Forelimb muscle (tissue), 1 donor: ENCODE measurements at regions not wholly inside any gene's neighbourhood (a gene's known extent, or its start where the extent isn't known, plus 50 kb on each side); places are given as distances from the start of the nearest gene placed in this dataset.

Source experiments
- DNase-seq: peaks from one replicate; pipeline ENCODE4 v3.0.0-alpha.2; 2013; ENCODE audit warnings: low read depth

DNA sequence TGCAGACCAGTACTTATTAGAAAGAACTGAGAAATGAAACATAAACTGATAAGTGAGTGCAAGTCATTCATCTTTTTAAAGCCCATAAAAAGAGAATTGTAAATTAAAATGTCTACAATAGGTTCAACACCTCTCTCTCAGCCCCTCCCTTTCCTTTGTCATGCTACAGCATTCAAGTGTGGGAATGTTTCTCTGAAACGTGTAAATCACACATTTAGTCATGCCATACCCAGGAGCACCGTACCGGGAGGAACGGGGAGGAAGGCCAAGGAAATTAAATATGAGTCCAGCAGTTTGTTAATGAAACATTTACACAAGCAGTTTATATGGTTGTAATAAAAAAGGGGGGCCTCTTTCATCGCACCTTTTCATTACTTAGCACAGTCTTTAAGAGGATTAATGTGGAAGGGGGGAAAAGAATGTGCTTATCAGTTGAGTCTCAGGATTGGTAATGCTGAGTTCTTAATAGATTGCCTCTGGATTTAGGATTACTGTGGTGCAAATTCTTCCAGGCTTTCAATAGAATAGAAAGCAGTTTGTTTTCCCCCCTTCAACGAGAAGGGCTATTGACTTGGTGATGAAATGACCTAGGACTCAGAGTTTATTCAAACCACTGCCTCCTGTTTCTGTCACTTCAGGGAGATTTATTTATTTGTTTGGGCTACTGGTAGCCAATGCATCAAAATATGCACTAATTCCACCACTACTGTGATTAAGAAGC, 176.0 kb upstream of the ZNF608 start:
- no peak for DNase-seq

DNA sequence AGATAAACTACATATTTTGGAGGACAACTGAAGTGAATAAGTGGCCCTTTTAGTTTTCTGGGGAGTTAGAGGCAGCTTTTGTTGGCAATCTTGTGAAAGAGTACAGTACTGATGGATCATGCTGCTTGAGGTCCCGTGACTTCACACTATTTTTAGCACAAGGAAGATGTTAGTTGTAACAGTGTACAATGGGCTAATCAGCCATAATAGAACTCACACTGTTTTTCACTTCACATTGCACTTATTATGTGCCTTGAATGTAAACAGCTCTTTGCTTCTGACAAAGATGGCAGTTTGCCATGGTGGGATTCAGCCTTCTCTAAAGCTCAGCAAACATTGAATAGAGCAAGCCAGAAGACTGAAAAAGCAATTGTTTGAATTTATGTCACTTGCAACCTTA, 176.7 kb upstream of the ZNF608 start:
- no peak for DNase-seq

DNA sequence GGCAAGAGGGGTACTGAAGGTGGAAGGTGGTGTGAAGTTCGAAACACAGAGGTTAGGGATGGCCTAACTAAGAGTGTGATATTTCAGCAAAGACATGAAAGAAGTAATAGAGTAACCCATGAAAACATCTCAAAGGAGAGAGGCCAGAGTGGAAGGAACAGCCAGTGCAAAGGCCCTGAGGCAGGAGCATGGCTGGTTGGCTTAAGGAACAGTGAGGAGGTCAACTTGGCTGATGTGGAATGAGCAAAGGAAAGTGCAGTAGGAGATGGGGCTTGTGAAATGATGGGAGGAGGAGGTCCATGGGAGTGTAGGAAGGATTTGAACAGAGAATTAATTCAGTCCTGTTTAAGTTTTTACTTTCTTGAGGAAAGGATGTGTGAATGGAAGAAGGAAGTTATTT, 178.3 kb upstream of the ZNF608 start:
- no peak for DNase-seq

DNA sequence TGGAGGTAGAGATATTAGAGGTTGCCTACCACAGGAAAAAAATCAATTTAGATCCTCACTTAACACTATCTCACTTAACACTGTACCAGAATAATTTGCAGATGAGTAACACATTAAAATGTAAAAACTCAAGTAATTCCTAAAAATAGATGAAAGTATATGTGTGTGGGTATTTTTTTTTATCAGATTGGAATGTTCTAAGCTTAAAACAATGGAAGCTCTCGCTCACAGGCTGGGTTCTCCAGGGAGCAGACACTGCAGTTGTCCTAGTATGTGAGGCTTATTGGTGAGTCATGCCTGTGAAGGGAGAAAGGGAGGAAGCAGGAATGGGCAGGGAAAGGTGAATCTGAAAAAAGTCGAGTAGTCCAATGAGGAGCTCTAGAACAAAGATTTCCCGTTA, 181.3 kb upstream of the ZNF608 start:
- DNase-seq: no peak

DNA sequence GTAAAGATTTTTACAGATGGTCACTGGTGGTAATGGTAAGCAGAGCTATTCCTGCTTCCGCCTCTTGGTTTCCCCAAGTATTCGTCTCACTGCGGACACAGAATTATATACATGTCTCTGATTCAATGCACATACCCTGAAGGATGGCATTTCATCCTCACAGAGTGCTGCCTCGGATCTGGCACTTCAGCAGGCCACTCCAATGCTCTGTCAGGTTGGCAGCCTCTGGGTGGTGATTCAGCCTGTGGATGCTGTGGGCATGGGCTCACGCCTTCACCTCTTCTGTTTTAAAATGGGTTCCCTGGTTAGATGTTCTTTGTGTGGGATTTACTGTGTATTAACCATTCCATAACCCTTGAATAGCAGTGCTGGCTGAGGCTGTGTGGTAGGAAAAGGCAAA, 182.6 kb upstream of the ZNF608 start:
- DNase-seq: no peak

DNA sequence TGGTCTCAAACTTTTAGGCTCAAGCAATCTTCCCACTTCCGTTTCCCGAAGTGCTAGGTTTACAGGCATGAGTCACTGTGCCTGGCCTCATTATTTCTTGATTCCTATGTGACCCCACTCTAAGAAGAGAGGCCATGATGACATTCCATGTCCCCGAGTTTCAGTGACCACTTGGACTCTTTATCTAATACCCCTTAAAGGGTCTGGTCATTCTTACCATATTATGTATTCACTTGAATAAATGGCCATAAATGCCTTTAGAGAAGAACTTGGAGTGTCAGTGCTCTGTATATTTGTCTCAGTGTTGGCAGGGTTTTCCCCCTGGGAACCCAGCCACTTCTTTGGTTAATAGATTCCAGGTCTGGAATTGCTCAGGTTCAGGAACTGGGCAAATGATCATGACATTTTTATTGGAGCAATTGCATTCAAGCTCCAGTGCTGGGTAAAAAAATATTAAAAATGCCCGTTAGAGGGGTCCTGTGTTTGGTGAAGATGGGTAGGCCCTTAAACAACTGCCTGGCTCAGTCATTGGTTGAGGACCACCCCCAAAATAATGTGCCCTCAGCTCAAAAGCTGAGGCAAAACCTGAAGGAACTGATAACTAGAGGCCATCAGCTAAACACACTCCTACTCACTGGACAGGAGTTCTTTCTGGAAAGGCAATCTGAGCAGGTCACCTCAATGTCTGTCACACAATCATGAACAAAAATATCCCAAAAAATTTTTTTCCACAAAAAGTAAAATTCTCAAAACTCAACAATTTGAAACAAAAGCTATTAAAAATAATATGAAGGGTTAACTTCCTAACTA, 186.6 kb upstream of the ZNF608 start:
- DNase-seq: no peak

DNA sequence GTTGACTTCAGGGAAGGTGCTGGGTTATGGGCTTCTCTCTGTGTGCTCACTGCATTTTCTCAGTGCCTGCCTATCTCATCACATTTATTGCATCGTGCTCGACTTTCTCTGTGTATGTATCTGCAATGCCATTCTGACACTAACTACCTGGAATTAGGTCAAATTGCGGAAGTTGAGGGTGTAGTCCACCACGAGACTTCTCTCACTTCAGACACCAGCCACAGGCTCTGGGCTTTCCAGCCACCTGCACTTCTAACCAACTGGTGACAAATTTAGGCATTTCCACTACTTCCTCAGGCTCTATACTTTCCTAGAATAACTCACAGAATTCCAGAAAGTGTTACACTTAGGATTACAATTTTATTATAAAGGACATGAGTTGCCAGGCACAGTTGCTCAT, 188.6 kb upstream of the ZNF608 start:
- no peak for DNase-seq

DNA sequence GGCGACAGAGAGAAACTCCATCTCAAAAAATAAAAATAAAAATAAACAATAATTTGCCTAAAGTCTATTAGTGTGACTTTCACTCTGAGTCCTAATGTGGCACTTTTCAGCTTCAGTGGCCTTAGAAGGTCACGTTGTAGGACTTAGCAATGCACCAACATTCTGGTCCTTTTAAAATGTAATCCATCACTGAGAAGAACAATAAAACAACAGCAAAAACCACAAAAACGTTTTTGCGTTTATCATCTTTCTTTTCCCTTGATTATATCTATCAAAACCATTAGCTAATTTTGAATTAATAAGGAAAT, 190.1 kb upstream of the ZNF608 start:
- DNase-seq: no peak

DNA sequence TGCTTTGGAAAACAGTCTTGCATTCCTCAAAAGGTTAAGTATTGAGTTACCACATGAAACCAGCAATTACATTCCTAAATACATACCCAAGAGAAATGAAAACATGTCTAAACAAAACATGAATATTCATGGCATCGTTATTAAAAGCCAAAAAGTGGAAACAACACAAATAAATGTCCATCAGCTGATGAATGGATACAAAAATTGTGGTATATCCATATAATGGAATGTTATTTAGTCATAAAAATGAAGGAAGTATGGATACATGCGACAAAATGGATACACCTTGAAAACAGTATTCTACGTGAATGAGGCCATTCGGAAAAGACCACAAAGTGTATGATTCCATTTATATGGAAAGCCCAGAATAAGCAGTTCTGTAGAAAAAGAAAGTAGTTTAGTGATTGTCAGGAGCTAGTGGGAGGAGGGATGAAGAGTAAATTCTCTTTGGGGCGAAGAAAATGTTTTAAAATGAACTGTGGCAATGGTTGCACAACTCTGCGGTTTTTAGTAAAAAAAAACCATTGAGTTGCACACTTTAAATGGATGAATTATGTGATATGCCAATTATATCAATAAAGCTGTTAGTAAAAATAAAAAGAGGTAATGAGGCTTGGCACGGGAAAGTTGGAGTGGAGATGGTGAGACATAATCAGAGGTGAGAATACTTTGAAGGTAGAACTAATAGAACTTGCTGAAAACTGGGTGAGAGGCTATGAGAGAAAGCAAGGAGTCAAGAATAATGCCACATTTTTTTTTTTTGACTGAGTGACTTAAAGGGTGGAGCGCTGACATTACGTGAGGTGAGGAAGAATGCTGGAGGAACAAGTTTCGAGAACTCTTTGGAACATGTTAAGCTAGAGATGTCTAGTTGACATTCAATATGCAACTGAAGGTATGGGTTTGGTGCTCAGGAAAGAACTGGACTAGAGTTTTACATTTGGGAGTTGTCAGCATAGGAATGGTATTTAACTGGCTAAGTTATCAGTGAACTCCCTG, 194.9 kb upstream of the ZNF608 start:
- DNase-seq: no peak

DNA sequence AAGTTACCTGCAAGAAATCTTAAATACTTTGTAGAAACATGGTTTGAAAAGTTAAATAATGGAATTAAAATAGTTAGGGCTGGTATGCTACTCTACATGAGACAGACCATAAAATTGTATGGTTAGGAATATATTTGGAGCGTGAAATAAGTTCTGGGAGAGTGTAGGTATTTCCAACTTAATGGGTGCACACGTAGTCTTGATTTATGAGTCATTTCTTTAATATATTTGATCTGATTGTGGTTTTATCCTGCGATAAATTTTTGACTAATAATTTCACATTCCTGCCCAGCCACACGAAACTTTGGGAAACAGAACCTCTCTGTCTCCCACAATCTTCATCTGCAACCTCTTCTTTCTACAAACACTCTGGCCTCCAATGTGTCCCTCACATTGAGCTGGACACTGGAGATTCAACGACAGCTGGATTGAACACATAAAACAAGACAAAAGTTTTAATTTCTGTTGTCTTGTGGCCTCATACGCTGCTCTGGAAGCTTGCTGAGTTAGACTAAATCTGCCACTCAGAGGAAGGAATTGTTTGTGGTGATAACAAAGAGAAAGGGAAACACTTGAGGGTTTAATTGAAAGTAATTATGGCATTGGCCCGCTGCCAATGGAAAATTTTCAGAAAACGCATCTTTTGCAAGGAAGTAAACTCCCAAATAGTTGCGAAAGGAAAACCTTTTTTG, 201.8 kb upstream of the ZNF608 start:
- no peak for DNase-seq

DNA sequence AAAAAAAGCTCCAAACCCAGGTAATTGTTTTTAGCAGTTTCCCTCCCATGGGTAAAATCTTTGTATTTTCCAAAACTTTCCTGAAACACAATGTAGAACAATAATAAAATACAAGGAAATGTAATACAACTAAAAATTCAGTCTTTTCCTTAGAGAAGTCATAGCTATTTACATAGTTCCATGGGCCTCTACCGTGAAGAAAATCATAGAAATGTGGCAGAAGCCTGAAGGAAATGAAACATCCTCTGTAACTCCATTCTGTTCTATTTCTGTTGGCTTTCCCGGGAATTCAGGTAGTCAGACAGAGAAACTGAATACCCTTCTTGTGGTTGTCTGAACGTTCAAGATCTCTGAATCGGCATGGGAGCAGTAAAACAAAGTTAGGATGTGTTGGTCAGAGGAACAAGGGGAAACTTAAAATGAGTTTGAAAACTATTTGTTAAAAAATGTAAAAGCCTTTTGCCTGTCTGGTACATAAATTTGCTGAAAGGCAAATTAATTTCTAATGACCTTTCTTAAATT, 202.4 kb upstream of the ZNF608 start:
- DNase-seq: no peak

DNA sequence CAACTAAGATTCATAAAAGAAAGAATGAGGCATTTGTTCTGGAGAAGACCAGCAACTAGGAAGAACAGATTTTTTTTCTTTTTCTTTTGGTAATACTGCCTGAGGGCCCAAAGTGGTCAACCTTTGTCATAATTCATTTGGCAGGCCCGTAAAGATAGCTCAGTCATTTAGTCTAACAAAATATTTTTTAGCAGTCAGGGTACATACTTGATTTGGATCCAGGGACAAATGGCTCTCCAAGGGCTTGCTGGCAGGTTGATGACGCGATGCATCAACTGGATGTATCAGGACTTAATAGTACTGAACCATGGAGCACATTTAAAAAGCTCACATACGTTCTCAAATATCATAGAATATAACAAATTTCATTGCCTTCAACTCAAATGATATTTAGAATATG, 203.4 kb upstream of the ZNF608 start:
- DNase-seq: no peak

DNA sequence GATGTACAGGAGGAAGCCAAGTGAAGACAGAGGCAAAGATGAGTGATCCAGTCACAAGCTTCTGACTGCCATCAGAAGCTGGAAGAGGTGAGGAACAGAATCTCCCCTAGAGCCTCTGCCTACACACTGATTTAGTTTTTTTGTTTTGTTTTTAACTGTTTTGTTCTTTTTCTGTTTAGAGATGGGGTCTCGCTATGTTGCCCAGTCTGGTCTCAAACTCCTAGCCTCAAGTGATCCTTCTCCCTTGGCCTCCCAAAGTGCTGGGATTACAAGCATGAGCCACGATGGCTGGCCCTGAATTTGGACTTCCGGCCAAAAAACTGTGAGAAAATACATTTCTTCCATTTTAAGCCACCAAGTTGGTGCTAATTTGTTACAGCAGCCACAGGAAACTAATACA, 204.7 kb upstream of the ZNF608 start:
- DNase-seq: no peak

DNA sequence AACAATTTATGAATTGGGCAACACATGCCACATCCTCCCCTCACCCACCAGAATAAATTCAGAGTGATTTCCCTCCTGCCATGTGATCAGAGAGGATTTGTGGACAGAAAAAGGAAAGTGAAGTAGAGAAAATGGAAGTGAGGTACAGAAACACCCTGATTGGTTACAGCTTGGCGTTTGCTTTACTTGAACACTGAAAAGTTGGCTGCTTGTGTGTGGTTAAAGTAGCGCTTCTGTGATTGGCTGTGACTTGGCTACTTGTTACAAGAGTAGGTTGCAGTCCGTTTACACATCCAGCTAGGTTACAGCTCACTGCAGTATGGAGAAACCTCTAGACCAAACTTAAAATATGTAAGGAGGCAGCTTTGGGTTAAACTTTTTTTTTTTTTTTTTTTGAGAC, 205.2 kb upstream of the ZNF608 start:
- no peak for DNase-seq

DNA sequence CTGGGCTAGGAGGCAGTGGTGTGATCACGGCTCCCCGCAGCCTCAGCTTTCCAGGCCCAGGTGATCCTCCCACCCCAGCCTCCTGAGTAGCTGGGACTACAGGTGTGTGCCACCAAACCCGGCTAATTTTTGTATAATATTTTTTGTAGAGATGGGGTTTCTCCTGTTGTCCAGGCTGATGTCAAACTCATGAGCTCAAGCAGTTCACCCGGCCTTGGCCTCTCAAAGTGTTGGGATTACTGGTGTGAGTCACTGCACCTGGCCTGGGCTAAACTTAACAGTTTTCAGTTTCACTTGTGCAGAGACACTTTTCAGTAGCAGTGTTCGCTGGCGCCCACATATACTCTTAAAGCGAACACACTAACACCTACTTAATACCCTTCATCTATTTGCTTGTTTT, 205.6 kb upstream of the ZNF608 start:
- no peak for DNase-seq

DNA sequence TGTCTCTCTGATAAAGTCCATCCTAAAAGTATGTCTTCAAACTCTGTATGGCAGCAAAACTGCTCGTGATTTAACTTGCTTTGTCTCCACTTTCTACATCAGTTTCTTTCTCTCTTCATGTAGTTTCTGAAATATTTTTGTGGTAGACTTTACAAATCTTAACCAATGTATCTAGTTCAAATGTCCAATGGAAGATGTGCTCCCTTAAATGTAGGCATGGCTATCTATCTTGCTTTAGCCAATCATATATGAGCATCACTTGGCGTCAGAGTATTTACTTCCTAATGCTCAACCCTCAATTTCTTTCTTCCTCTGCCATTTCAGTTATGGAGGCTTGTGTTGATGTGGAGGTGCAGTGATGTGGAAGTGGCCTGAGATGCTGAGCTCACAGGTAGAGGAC, 206.1 kb upstream of the ZNF608 start:
- no peak for DNase-seq

DNA sequence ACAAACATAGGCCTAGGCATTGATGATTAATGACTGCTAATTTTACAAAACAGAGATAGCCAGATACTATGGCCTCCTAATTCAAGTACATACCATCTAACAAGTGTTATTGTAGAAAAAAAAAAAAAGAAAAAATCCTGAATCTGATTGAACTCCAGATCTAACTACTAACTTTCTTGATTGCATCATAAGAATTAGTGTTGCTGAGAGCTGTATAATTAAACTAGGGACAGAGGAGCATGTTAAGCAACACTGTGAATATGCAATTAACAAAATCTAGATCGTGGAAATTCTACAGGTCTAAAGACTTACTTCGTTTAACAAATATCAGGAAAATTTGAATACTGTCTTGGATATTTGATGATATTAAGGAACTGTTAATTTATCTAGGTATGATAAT, 208.3 kb upstream of the ZNF608 start:
- DNase-seq: no peak

DNA sequence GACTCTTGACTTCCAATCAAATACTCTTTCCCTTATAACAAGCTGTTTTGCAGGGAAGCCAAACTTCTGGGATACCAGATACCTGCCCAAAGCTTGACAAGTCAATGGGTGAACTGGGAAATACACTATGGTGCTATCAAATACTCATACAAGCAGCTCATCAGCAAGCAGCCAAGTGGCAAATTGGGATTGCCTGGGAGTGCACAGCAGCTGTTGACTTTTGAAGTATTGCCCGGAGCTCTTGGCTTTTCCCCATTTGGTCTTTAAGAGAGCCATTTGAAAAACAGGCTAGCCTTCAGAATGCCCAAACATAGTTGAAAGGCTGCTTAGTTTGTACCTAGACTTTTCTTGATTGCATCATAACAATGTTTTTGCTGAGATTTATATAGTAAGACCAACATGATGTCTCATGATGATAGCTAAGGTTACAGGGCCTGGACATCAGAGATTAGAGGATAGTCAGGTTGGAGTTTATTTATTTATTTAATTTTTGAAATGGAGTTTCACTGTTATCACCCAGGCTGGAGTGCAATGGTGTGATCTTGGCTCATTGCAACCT, 210.1 kb upstream of the ZNF608 start:
- no peak for DNase-seq

DNA sequence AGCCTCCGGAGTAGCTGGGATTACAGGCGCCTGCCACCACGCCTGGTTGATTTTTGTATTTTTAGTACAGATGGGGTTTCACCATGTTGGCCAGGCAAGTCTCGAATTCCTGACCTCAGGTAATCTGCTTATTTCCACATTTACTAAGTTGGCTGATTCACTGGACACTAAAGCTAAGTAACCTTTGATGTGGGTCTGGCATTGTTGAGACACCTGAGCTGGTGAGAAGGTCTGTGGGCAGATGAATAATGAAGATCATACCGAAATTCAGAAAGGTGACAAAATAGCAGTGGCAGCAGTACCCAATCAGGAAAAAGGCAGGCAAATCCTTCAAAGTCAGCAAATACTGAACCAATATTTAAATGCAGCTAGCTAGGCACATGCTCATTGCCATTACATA, 210.6 kb upstream of the ZNF608 start:
- no peak for DNase-seq

DNA sequence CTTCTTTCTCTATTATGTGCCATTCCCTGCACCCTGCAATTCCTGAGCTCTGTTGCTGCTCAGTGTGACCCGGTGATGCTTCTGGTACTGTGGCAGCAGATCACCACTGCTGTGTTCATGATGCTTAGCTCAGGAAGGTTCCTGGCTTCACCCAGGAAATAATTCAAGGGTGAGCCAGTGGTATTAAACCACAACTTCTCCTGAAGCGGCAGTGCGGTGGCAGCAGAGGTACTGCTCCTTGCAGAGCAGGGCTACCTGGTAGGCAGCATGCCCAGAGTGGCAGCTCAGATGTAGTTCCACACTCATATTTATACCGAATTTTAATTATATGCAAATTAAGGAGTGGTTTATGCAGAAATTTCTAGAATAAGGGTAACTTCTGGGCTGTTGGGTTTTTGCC, 213.8 kb upstream of the ZNF608 start:
- DNase-seq: no peak

DNA sequence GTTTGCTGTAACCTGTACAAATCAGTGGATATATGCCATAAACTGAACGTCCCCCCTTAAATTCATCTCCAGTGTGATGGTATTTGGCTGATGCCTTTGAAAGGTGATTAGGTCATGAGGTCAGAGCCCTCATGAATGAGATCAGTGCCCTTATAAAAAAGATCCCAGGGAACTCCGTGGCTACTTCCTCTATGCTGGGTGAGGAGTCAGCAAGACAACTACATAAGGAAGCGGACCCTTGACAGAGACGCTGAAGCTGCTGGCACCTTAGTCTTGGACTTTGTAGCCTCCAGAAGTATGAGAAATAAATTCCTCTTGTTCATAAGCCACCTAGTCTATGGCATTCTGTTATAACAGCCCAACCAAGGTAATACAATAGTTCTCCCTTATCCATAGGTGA, 215.1 kb upstream of the ZNF608 start:
- no peak for DNase-seq
